K562 (cell line): ENCODE measurements at regions not wholly inside any gene's neighbourhood (a gene's known extent, or its start where the extent isn't known, plus 50 kb on each side); places are given as distances from the start of the nearest gene placed in this dataset.

Experiments used
- ATAC-seq: fragments of 200-7000 bp; cut with Tn5 transposase; 3 replicates; pipeline ENCODE4 v1.9.1; 2020; ENCODE audit warnings: moderate library complexity
- BruUV-seq: library from RNA; stranded (reverse); fragments of 400-500 nt; replicated peaks from 2 replicates; lab custom pipeline; 2021; lab: Mats Ljungman, UMichigan
- CTCF ChIA-PET: fragments of 300-600 bp; formaldehyde crosslinking; extraction: SDS; loops from one replicate; lab custom pipeline; 2021; ENCODE audit warnings: low intra/inter-chr PET ratio; lab: Yijun Ruan, JAX
- POLR2A ChIA-PET: fragments of 300-600, 350-650 bp; sonication (Branson Sonifier 250); formaldehyde crosslinking; extraction: SDS; loops from one replicate; lab custom pipeline; 2021; ENCODE audit warnings: antibody characterized with exemption, inconsistent platforms; lab: Yijun Ruan, JAX
- DNase-seq, 4 experiments: peaks; one replicate each; pipeline versions ENCODE4 v3.0.0 to v3.0.0-alpha.2; 2011 to 2018; ENCODE audit warnings: low spot score in 3 of 4, mixed read lengths in 3 of 4; ENCODE audit errors: extremely low read depth in 1 of 4
- FAIRE-seq: peaks from 2 replicates; lab custom pipeline; 2011; peaks lifted over from hg19 to GRCh38; lab: Jason Lieb, UNC
- H2AFZ ChIP-seq: 2 replicates; pipeline ENCODE4 v1.6.0; 2011; ENCODE audit warnings: low read depth, low read length, control low read depth, inconsistent platforms
- H3K27ac ChIP-seq: fragments of 200-600 bp; 3 replicates; pipeline ENCODE4 v1.8.0; 2011; ENCODE audit warnings: low read depth, mild to moderate bottlenecking, control low read depth, inconsistent platforms, low read length, moderate library complexity, mixed read lengths; ENCODE audit errors: extremely low read depth
- H3K27me3 ChIP-seq, 2 experiments: fragments of 300-600 bp in 1 of 2; 2 replicates in 1 of 2; 3 replicates in 1 of 2; pipeline versions ENCODE4 v1.6.0 to v1.8.0; 2011; ENCODE audit warnings: inconsistent platforms in 2 of 2, low read length in 2 of 2, mild to moderate bottlenecking in 1 of 2, mixed read lengths in 1 of 2, moderate library complexity in 1 of 2; ENCODE audit not compliant: control insufficient read depth in 2 of 2, insufficient read depth in 2 of 2
- H3K36me3 ChIP-seq: fragments of 300-600 bp; 3 replicates; pipeline ENCODE4 v1.8.0; 2011; ENCODE audit warnings: mild to moderate bottlenecking, low read length, inconsistent platforms; ENCODE audit not compliant: control insufficient read depth, insufficient read depth
- H3K4me1 ChIP-seq, 2 experiments: fragments of 200-600 bp in 1 of 2; replicated peaks in 1 of 2; 2 replicates in 1 of 2; 3 replicates in 1 of 2; pipeline versions ENCODE4 v1.5.1 to v1.8.0; 2011; ENCODE audit warnings: inconsistent platforms in 2 of 2, low read length in 2 of 2, mild to moderate bottlenecking in 1 of 2, mixed read lengths in 1 of 2, moderate library complexity in 1 of 2; ENCODE audit not compliant: control insufficient read depth in 2 of 2, insufficient read depth in 2 of 2
- H3K4me2 ChIP-seq: 2 replicates; pipeline ENCODE4 v1.6.1; 2011; ENCODE audit warnings: low read length, control low read depth, inconsistent platforms, mixed read lengths; ENCODE audit not compliant: insufficient read depth
- H3K4me3 ChIP-seq: fragments of 200-600 bp; sonication (generic), shearing (Covaris generic); 2 replicates; pipeline ENCODE4 v1.5.1; 2016; ENCODE audit warnings: control low read depth, inconsistent platforms
- H3K79me2 ChIP-seq: fragments of 200-600 bp; 3 replicates; pipeline ENCODE4 v1.8.0; 2011; ENCODE audit warnings: low read length, inconsistent platforms; ENCODE audit not compliant: control insufficient read depth, insufficient read depth
- H3K9ac ChIP-seq, 2 experiments: 2 replicates each; pipeline versions ENCODE4 v1.6.0 to v1.6.1; 2011; ENCODE audit warnings: low read depth in 2 of 2, low read length in 2 of 2, control low read depth in 1 of 2, inconsistent platforms in 1 of 2, mild to moderate bottlenecking in 1 of 2, mixed read lengths in 1 of 2; ENCODE audit not compliant: insufficient read depth in 1 of 2
- H3K9me1 ChIP-seq: one replicate; pipeline ENCODE4 v1.6.0; 2011; ENCODE audit warnings: inconsistent platforms, mild to moderate bottlenecking, low read length, moderate library complexity; ENCODE audit not compliant: control insufficient read depth, insufficient read depth
- H3K9me3 ChIP-seq: replicated peaks from 2 replicates; pipeline ENCODE4 v1.5.1; 2011; ENCODE audit warnings: low read depth, low read length, inconsistent platforms; ENCODE audit not compliant: control insufficient read depth, insufficient read depth
- H4K20me1 ChIP-seq: replicated peaks from 2 replicates; pipeline ENCODE4 v1.6.1; 2011; ENCODE audit warnings: low read length, inconsistent platforms, mixed read lengths; ENCODE audit not compliant: control insufficient read depth, insufficient read depth
- CTCF ChIP-seq, 3 experiments: IDR thresholded peaks in 2 of 3; conservative IDR thresholded peaks in 1 of 3; 2 replicates each; pipeline ENCODE4 v1.5.1; 2011 to 2012; ENCODE audit warnings: low read length in 3 of 3, mild to moderate bottlenecking in 3 of 3, control low read depth in 2 of 3, improper control_type of control experiment in 1 of 3, inconsistent platforms in 1 of 3, low read depth in 1 of 3, mixed read lengths in 1 of 3, moderate library complexity in 1 of 3; ENCODE audit not compliant: insufficient read depth in 2 of 3
- FOXJ3 ChIP-seq: sonication (generic); formaldehyde crosslinking; IDR thresholded peaks from 2 replicates; pipeline ENCODE4 v1.4.0; 2020; ENCODE audit warnings: mild to moderate bottlenecking, missing genetic modification reagents
- NCOA4 ChIP-seq: fragments of 450-650 bp; IDR thresholded peaks from 2 replicates; pipeline ENCODE4 v1.6.1; 2018; ENCODE audit warnings: mild to moderate bottlenecking; ENCODE audit not compliant: partially characterized antibody
- PTBP1 ChIP-seq: fragments of 200-400 bp; formaldehyde crosslinking; IDR thresholded peaks from 2 replicates; pipeline ENCODE4 v1.6.1; 2017; ENCODE audit warnings: low read depth, low read length
- RB1 ChIP-seq: fragments of 450-650 bp; IDR thresholded peaks from 2 replicates; pipeline ENCODE4 v1.6.1; 2017; ENCODE audit warnings: low read depth, mild to moderate bottlenecking
- RBM15 ChIP-seq: fragments of 200-400 bp; formaldehyde crosslinking; IDR thresholded peaks from 2 replicates; pipeline ENCODE4 v1.6.1; 2018; ENCODE audit warnings: mild to moderate bottlenecking, low read length, moderate library complexity; ENCODE audit not compliant: insufficient read depth
- RBM25 ChIP-seq: fragments of 200-400 bp; formaldehyde crosslinking; IDR thresholded peaks from 2 replicates; pipeline ENCODE4 v1.6.1; 2018; ENCODE audit warnings: low read length, low read depth, moderate library complexity; ENCODE audit not compliant: severe bottlenecking
- STAT6 ChIP-seq: sonication (generic); formaldehyde crosslinking; IDR thresholded peaks from 2 replicates; pipeline ENCODE4 v1.8.1; 2023; ENCODE audit warnings: mild to moderate bottlenecking, missing genetic modification reagents
- ZNF124 ChIP-seq: sonication (generic); formaldehyde crosslinking; IDR thresholded peaks from 2 replicates; pipeline ENCODE4 v1.8.1; 2022; ENCODE audit warnings: missing genetic modification reagents
- ZNF311 ChIP-seq: fragments of 250-450 bp; sonication (Bioruptor Pico); IDR thresholded peaks from 2 replicates; pipeline ENCODE4 v1.4.0; 2020; ENCODE audit warnings: mild to moderate bottlenecking, moderate library complexity
- ZNF507 ChIP-seq: conservative IDR thresholded peaks from 2 replicates; pipeline ENCODE4 v1.6.1; 2017; ENCODE audit warnings: missing genetic modification characterization, missing compliant biosample characterization
- WGBS: fragments of 100-300 bp; shearing (Covaris generic); methylation state at CpG from one replicate; pipeline ENCODE4 v1.1.6; 2016; ENCODE audit warnings: low coverage, mixed read lengths; ENCODE audit not compliant: insufficient coverage; ENCODE audit errors: missing lambda C conversion rate; 5-methylcytosine and 5-hydroxymethylcytosine counted together
- in situ Hi-C: fragments of 300-500 bp; cut with MboI; formaldehyde crosslinking; loops from 4 replicates; pipeline ENCODE4 v1.15.0; 2018; ENCODE audit warnings: inconsistent platforms, mixed read lengths
- intact Hi-C: fragments of 100-400 bp; cut with micrococcal nuclease; formaldehyde crosslinking; loops from 2 replicates; pipeline ENCODE4 v1.14.2; 2022

- no peaks in the 10 kb centered on the region for H3K36me3 ChIP-seq
- no peaks in the 10 kb centered on the region for H3K27me3 ChIP-seq
- no peak overlapping the region for H3K9ac ChIP-seq
- no peaks in the 10 kb centered on the region for H3K4me1 ChIP-seq
- TF ChIP-seq FOXJ3 (CRISPR knock-in tag) = no peak
- TF ChIP-seq PTBP1 = no peak
- no peak for TF ChIP-seq RBM15
- TF ChIP-seq NCOA4 = no peak
- peak; percentile 6 for TF ChIP-seq RBM25
- no peak for TF ChIP-seq RB1
- peak; percentile 99 for TF ChIP-seq ZNF507
- no peak for TF ChIP-seq CTCF (IDR thresholded peaks at IDR 0.05 in 2 of 3, conservative IDR thresholded peaks at IDR 0.05 in 1 of 3; ENCODE audit: insufficient read depth in 2 of 3, low read depth in 1 of 3, low read length in 3 of 3)
- no peak for TF ChIP-seq STAT6 (CRISPR knock-in tag)
- no peak for TF ChIP-seq ZNF124 (CRISPR knock-in tag)
- TF ChIP-seq ZNF311 (CRISPR knock-in tag) = no peak
- H3K27ac ChIP-seq = no peak overlapping the region
- no peak for ATAC-seq
- H3K79me2 ChIP-seq = no peaks in the 10 kb centered on the region
- H3K9me3 ChIP-seq = no peaks in the 10 kb centered on the region; the same call in 1 of the 2 replicates
- DNase-seq = no peak
- no peak overlapping the region for H3K4me3 ChIP-seq
- H3K9me1 ChIP-seq = no peaks in the 10 kb centered on the region
- H2AFZ ChIP-seq = no peak overlapping the region
- POLR2A ChIA-PET = no interaction called here
- CTCF ChIA-PET = no interaction called here
- no peaks in the 10 kb centered on the region for H4K20me1 ChIP-seq
- intact Hi-C loops (no loop called here), in situ Hi-C loops (no loop called here)
- BruUV-seq = no TSS peak
- FAIRE-seq = no peak
- no peak overlapping the region for H3K4me2 ChIP-seq
- WGBS = 10% methylated on average over 1 of the region's 1 CpG
Observed at GRCh38 chr4:122522944-122523343, 66.4 kb upstream of the IL2 start.
